ENCODE measurements at regions not wholly inside any gene's neighbourhood (a gene's known extent, or its start where the extent isn't known, plus 50 kb on each side); places are given as distances from the start of the nearest gene placed in this dataset.

- in situ Hi-C loops (cut with HindIII; ENCODE audit: low sequenced_read_pairs): no loop called here
These were observed 183.0 kb downstream of the FOXL1 start for GRCh38 chr16:86761111-86762031.

GRCh38 chr16:86762095-86762494 is 183.7 kb downstream of the FOXL1 start:
- in situ Hi-C loops (cut with HindIII; ENCODE audit: low sequenced_read_pairs): no loop called here
- no peak for DNase-seq (ENCODE audit: low spot score)

More at GRCh38 chr16:86761111-86762031, 183.0 kb downstream of the FOXL1 start:
- no peak for DNase-seq (ENCODE audit: low spot score)

GRCh38 chr16:86763819-86764218 is 185.5 kb downstream of the FOXL1 start:
- in situ Hi-C loops (cut with HindIII; ENCODE audit: low sequenced_read_pairs): no loop called here
- DNase-seq (ENCODE audit: low spot score): no peak

GRCh38 chr16:86764551-86764950 is 186.2 kb downstream of the FOXL1 start:
- DNase-seq (ENCODE audit: low spot score): no peak
- in situ Hi-C loops (cut with HindIII; ENCODE audit: low sequenced_read_pairs): no loop called here

DNA sequence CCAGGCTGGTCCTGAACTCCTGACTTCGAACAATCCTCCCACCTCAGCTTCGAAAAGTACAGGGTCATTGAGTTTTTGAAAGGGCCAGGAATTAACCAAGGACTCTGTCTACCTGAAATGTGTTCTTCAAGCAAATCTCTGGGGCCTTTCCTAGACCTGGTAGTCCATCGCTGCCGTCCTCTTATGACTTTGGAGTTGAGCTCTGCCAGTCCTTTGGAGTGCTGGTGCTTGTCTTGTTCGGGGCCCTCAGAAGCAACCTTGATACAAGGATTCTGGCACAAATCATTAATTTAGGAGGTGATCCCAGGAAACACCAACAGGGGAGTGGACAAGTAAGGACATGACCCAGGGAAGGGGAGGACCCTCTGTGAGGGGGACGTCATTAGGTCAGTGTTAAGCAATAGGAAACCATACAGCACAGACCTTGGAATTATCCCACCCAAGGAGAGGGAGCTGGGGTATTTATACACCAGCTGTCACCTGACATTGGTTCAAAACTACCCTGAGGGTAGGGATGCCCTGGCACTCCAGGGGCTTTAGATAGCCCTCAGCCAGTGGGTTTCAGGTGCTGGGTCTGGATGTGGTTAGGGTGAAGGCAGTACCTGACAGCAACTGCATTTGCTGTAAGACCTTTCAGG is 187.2 kb downstream of the FOXL1 start:
- in situ Hi-C loops (cut with HindIII; ENCODE audit: low sequenced_read_pairs): no loop called here
- no peak for DNase-seq (ENCODE audit: low spot score)

GRCh38 chr16:86766700-86767099 is 188.4 kb downstream of the FOXL1 start:
- in situ Hi-C loops (cut with HindIII; ENCODE audit: low sequenced_read_pairs): no loop called here
- no peak for DNase-seq (ENCODE audit: low spot score)

DNA sequence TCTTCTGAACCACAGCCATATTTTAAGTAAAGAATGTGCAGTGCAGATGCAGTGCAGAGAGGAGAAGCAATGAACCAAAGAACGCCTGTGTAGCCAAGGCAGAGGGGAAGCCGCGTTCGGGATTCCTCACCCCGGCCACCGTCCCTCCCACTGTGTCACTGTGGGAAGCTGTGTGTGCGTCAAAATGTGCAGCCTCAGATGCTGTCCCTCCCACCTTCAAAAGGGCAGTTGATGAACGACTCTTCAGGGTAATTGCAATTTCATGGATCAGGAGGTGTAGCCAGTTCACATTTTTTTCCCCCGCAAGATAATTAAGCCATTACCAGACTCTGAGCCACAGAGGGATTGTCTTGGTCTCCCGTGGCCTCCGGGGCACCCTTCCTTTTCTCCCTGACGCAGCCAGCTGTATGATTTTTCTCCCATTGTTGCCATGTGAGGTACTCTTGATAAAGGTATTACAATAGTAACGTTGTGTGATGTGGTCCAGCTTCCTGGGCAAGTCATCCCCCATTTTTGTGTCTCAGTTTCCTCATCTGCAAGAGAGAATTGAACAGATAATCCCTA is 190.0 kb downstream of the FOXL1 start:
- in situ Hi-C loops (cut with HindIII; ENCODE audit: low sequenced_read_pairs): no loop called here
- DNase-seq (ENCODE audit: low spot score): no peak

- no peak for DNase-seq (ENCODE audit: low spot score)
- in situ Hi-C loops (cut with HindIII; ENCODE audit: low sequenced_read_pairs): no loop called here
These were observed 190.7 kb downstream of the FOXL1 start for GRCh38 chr16:86768999-86769398.

GRCh38 chr16:86771506-86772460 is 193.4 kb downstream of the FOXL1 start:
- DNase-seq (ENCODE audit: low spot score): no peak
- in situ Hi-C loops (cut with HindIII; ENCODE audit: low sequenced_read_pairs): no loop called here

DNA sequence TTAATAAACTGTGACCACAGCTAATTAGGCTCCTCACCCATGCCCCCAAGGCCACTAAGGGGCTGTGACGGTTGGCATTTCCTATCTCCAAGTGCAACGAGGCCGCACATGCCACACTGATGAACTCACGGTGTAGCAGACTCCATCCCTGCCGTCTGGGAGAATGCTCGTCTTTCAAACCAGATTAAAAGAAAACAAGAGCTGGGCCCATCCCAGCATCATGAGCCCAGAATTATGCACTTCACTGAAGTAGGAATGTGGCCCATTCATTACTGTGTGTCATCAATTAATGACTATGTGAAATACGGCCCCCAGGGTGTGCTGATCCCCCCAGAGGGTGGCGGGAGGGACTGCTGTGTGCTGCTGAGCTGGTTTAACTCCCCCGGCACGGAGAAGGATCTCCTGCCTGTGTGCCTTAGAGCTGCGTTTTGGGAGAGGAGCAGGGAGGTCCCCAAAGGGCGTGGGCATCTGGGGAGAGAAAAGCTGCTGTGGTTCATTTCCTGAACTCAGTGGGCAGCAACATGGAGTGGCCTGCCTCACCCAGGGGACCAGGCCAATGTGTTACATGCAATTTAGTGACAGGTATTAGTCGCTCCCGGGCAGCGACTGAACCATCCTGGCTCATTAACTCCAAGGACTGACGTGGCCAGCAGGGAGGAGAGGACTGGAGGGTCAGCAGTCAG is 194.5 kb downstream of the FOXL1 start:
- DNase-seq (ENCODE audit: low spot score): no peak
- in situ Hi-C loops (cut with HindIII; ENCODE audit: low sequenced_read_pairs): no loop called here

DNA sequence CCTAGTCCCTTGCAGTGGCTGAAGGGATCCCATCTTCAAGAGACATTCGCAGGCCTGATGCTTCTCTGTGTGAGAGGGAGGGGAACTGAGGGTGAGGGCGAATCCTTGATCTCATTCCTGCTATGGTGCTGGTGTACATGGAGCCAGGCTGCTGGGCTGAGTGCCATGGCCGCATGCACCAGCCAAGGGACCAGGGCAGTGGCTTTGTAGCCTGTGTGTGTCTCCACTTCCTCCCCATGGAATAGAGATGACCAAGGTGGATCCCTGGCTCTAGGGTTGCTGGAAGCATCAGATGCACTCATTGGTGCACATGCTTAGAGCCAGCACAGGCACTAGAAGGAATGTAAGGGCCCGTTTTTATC is 195.0 kb downstream of the FOXL1 start:
- DNase-seq (ENCODE audit: low spot score): no peak
- in situ Hi-C loops (cut with HindIII; ENCODE audit: low sequenced_read_pairs): no loop called here

GRCh38 chr16:86774931-86775330 is 196.6 kb downstream of the FOXL1 start:
- in situ Hi-C loops (cut with HindIII; ENCODE audit: low sequenced_read_pairs): no loop called here
- DNase-seq (ENCODE audit: low spot score): no peak

- in situ Hi-C loops (cut with HindIII; ENCODE audit: low sequenced_read_pairs): no loop called here
- DNase-seq (ENCODE audit: low spot score): no peak
These were observed 197.2 kb downstream of the FOXL1 start for GRCh38 chr16:86775511-86775921.

- in situ Hi-C loops (cut with HindIII; ENCODE audit: low sequenced_read_pairs): no loop called here
- DNase-seq (ENCODE audit: low spot score): no peak
These were observed 199.1 kb downstream of the FOXL1 start for GRCh38 chr16:86777381-86777946.

DNA sequence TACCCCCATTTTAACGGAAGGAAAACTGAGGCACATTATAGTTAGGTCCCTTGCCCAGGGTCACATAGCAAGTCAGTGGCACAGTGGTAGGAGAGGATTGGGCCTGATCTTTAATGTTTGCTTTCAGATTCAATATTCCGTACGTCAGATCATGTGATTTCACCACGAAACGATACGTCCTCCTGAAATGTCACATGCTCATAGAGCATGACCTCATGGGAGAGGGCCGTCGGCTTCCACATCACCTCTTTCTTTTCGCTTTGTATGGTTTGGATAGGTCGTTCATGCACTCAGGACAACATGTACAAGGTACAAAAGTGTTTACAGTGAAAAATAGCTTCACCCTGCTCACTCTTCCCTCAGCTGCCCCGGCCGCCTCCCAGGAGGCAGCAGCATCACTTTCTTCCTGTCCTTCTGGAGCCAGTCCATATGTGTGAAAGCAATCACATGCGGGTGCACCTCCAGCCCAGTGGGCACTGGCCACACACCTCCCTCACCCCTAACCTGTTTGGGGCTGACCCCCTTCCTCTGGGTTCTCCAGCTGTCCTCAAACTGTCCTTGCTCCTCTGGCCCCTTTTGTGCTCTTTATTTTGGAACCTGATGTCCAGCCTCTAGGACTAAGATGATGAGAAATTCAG is 199.9 kb downstream of the FOXL1 start:
- in situ Hi-C loops (cut with HindIII; ENCODE audit: low sequenced_read_pairs): no loop called here
- DNase-seq (ENCODE audit: low spot score): no peak

DNA sequence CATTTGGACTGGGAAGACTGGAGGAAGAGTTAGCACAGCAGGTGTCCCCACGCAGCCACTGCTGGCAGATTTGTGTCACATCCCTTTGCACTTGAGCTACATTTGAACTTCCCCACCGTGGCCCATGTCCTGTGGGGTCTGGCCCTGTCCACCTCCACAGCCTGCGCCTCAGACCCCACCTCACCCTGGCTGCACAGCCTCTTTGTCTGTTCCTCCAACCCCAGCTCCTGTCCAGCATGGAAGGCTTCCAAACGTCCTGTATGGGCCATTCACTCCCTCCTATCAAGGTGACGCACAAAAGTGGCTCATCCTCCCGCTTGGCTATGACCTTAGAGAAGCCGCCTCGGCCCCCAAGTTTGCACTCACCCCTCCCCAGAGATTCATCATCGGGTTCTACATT is 200.6 kb downstream of the FOXL1 start:
- in situ Hi-C loops (cut with HindIII; ENCODE audit: low sequenced_read_pairs): no loop called here

DNA sequence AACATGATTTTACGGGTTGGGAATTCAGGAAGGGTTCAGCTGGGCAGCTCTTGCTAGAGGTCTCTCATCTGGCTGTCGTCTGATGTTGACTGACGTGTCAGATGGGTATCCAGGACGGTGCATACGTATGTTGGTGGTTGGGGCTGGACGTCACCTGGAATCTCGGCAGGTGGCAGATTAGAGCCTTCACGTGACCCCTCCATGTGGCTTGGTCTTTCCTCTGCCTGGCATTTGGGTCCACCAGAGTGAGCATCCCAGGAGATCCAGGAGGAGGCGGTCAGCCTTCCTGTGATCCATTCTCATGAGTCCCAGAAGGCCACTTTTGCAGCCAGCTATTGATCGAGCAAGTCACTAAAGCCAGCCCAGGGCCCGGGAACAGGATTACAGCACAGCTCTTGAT is 202.7 kb downstream of the FOXL1 start:
- no peak for DNase-seq (ENCODE audit: low spot score)
- in situ Hi-C loops (cut with HindIII; ENCODE audit: low sequenced_read_pairs): no loop called here

More for the DNA sequence above, 200.6 kb downstream of the FOXL1 start:
- no peak for DNase-seq (ENCODE audit: low spot score)

Data from G401 (cell line).